ENCODE measurements at regions not wholly inside any gene's neighbourhood (a gene's known extent, or its start where the extent isn't known, plus 50 kb on each side); places are given as distances from the start of the nearest gene placed in this dataset.

DNA sequence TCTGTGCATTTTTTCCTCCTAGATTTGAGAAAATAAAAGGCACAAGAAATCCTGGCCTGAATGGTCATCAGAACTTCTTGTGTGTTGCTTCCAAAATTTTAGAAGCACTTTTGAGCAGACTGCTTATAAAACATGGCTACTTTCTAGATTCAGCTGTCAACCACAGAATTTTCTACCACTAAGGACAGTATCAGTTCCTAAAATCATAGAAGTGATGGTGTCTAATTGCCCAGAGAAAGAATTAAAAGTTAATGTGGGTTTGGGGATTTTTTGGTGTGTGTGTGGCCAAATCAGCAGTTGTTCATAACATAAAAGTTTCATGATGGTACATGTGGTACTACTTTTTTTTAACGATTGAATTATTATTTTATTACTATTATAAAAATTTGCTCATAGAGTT lies 171.4 kb upstream of the SNX7 start (continued):
- TF ChIP-seq, protein P1, sequence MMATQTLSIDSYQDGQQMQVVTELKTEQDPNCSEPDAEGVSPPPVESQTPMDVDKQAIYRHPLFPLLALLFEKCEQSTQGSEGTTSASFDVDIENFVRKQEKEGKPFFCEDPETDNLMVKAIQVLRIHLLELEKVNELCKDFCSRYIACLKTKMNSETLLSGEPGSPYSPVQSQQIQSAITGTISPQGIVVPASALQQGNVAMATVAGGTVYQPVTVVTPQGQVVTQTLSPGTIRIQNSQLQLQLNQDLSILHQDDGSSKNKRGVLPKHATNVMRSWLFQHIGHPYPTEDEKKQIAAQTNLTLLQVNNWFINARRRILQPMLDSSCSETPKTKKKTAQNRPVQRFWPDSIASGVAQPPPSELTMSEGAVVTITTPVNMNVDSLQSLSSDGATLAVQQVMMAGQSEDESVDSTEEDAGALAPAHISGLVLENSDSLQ (IDR thresholded peaks at IDR 0.05) = peak; percentile 33; the same call in 1 of the 2 replicates
- TF ChIP-seq SP1 (IDR thresholded peaks at IDR 0.05; ENCODE audit: low read depth, low read length) (no peak), RAD51 (IDR thresholded peaks at IDR 0.05) (no peak), SIN3A (IDR thresholded peaks at IDR 0.05; ENCODE audit: low read depth, low read length) (no peak), ZBED1 (IDR thresholded peaks at IDR 0.05; ENCODE audit: borderline replicate concordance) (no peak), CHD4 (IDR thresholded peaks at IDR 0.05) (no peak), NR2F1 (conservative IDR thresholded peaks at IDR 0.05) (0 out of 2 replicates have a peak, but pooled peaks have one; percentile 20), NR2C2 (IDR thresholded peaks at IDR 0.05; ENCODE audit: borderline replicate concordance, control insufficient read depth, insufficient read length, low read depth) (no peak), ZNF24 (IDR thresholded peaks at IDR 0.05) (peak; percentile 83), TARDBP (IDR thresholded peaks at IDR 0.05; ENCODE audit: borderline replicate concordance) (no peak), CHD2 (IDR thresholded peaks at IDR 0.05; ENCODE audit: borderline replicate concordance, low read depth, low read length) (no peak), EGR1 (IDR thresholded peaks at IDR 0.05; ENCODE audit: borderline replicate concordance in 1 of 2, low read depth in 2 of 2, low read length in 2 of 2) (no peak), TCF7 (IDR thresholded peaks at IDR 0.05; ENCODE audit: borderline replicate concordance) (no peak), FOXK2 (IDR thresholded peaks at IDR 0.05) (no peak), HDAC2 (IDR thresholded peaks at IDR 0.05) (no peak), POLR2A (IDR thresholded peaks at IDR 0.05; ENCODE audit: low read depth, low read length) (no peak), PAX8 (IDR thresholded peaks at IDR 0.05) (no peak), SMARCA5 (IDR thresholded peaks at IDR 0.05) (no peak), PML (IDR thresholded peaks at IDR 0.05; ENCODE audit: low read length) (no peak), TAF1 (IDR thresholded peaks at IDR 0.05; ENCODE audit: borderline replicate concordance, low read depth, low read length) (no peak), HDGF (IDR thresholded peaks at IDR 0.05) (no peak), KDM1A (IDR thresholded peaks at IDR 0.05; ENCODE audit: borderline replicate concordance) (no peak), POLR2AphosphoS5 (IDR thresholded peaks at IDR 0.05; ENCODE audit: low read length) (no peak), IRF4 (IDR thresholded peaks at IDR 0.05; ENCODE audit: low read depth, low read length) (0 out of 2 replicates have a peak, but pooled peaks have one; percentile 49)
- TF ChIP-seq, protein P2, sequence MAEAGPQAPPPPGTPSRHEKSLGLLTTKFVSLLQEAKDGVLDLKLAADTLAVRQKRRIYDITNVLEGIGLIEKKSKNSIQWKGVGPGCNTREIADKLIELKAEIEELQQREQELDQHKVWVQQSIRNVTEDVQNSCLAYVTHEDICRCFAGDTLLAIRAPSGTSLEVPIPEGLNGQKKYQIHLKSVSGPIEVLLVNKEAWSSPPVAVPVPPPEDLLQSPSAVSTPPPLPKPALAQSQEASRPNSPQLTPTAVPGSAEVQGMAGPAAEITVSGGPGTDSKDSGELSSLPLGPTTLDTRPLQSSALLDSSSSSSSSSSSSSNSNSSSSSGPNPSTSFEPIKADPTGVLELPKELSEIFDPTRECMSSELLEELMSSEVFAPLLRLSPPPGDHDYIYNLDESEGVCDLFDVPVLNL (IDR thresholded peaks at IDR 0.05; ENCODE audit: low read depth, low read length) = no peak
- TF ChIP-seq, protein P3, sequence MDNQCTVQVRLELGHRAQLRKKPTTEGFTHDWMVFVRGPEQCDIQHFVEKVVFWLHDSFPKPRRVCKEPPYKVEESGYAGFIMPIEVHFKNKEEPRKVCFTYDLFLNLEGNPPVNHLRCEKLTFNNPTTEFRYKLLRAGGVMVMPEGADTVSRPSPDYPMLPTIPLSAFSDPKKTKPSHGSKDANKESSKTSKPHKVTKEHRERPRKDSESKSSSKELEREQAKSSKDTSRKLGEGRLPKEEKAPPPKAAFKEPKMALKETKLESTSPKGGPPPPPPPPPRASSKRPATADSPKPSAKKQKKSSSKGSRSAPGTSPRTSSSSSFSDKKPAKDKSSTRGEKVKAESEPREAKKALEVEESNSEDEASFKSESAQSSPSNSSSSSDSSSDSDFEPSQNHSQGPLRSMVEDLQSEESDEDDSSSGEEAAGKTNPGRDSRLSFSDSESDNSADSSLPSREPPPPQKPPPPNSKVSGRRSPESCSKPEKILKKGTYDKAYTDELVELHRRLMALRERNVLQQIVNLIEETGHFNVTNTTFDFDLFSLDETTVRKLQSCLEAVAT (IDR thresholded peaks at IDR 0.05) = peak; percentile 71; the same call in 1 of the 2 replicates
- TF ChIP-seq, protein P4, sequence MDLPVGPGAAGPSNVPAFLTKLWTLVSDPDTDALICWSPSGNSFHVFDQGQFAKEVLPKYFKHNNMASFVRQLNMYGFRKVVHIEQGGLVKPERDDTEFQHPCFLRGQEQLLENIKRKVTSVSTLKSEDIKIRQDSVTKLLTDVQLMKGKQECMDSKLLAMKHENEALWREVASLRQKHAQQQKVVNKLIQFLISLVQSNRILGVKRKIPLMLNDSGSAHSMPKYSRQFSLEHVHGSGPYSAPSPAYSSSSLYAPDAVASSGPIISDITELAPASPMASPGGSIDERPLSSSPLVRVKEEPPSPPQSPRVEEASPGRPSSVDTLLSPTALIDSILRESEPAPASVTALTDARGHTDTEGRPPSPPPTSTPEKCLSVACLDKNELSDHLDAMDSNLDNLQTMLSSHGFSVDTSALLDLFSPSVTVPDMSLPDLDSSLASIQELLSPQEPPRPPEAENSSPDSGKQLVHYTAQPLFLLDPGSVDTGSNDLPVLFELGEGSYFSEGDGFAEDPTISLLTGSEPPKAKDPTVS (IDR thresholded peaks at IDR 0.05; ENCODE audit: low read depth, low read length) = no peak
- TF ChIP-seq, protein P5, sequence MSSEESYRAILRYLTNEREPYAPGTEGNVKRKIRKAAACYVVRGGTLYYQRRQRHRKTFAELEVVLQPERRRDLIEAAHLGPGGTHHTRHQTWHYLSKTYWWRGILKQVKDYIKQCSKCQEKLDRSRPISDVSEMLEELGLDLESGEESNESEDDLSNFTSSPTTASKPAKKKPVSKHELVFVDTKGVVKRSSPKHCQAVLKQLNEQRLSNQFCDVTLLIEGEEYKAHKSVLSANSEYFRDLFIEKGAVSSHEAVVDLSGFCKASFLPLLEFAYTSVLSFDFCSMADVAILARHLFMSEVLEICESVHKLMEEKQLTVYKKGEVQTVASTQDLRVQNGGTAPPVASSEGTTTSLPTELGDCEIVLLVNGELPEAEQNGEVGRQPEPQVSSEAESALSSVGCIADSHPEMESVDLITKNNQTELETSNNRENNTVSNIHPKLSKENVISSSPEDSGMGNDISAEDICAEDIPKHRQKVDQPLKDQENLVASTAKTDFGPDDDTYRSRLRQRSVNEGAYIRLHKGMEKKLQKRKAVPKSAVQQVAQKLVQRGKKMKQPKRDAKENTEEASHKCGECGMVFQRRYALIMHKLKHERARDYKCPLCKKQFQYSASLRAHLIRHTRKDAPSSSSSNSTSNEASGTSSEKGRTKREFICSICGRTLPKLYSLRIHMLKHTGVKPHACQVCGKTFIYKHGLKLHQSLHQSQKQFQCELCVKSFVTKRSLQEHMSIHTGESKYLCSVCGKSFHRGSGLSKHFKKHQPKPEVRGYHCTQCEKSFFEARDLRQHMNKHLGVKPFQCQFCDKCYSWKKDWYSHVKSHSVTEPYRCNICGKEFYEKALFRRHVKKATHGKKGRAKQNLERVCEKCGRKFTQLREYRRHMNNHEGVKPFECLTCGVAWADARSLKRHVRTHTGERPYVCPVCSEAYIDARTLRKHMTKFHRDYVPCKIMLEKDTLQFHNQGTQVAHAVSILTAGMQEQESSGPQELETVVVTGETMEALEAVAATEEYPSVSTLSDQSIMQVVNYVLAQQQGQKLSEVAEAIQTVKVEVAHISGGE (CRISPR knock-in tag; IDR thresholded peaks at IDR 0.05) = no peak

Data from GM12878 (cell line).